ENCODE measurements at regions not wholly inside any gene's neighbourhood (a gene's known extent, or its start where the extent isn't known, plus 50 kb on each side); places are given as distances from the start of the nearest gene placed in this dataset.

DNA sequence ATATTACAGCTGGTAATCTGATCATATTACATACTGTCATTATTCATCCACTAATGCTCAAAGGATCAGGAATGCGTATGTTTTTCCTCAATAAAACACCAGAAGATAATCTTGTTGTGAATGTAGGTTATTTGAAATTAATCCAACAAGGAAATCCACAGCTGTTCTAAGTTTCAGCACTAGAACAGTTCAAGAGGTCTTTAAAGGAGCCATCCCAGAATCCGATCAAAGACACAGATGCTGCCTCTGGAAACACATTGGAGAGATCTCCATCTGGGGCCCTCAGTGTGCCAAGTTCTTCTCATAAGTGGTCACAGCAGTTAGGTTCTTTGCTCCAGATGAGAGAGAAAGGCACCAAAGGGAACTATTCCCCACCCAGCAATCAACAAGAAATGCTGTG lies 1955.1 kb upstream of the RAG2 start:
- no peak overlapping the region for H3K4me3 ChIP-seq (ENCODE audit: low read depth, low read length)

DNA sequence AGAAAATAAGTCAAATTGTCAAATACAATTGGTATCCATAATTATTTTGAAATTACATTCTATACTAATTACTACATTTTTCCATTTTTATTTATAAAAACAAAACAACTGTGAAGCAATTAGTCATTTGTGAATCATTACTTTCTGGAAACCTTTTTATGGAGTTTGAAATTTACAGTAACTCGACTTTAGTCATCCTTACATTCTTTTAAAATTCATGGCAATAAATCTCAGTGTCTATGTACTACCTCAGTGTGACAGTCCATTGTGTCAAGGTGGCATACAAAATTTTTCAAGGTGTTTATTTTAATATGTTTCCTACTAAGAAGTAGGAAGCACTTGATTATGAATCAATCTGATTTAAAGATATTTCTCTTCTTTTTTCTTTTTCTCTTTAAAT lies 1949.4 kb upstream of the RAG2 start:
- no peak overlapping the region for H3K4me3 ChIP-seq (ENCODE audit: low read depth, low read length)
- TF ChIP-seq, protein P1, sequence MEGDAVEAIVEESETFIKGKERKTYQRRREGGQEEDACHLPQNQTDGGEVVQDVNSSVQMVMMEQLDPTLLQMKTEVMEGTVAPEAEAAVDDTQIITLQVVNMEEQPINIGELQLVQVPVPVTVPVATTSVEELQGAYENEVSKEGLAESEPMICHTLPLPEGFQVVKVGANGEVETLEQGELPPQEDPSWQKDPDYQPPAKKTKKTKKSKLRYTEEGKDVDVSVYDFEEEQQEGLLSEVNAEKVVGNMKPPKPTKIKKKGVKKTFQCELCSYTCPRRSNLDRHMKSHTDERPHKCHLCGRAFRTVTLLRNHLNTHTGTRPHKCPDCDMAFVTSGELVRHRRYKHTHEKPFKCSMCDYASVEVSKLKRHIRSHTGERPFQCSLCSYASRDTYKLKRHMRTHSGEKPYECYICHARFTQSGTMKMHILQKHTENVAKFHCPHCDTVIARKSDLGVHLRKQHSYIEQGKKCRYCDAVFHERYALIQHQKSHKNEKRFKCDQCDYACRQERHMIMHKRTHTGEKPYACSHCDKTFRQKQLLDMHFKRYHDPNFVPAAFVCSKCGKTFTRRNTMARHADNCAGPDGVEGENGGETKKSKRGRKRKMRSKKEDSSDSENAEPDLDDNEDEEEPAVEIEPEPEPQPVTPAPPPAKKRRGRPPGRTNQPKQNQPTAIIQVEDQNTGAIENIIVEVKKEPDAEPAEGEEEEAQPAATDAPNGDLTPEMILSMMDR (IDR thresholded peaks at IDR 0.05; ENCODE audit: low read depth, low read length), result no peak

More for the DNA sequence above, 1955.1 kb upstream of the RAG2 start:
- TF ChIP-seq, protein P1 (IDR thresholded peaks at IDR 0.05; ENCODE audit: low read depth, low read length), result no peak

DNA sequence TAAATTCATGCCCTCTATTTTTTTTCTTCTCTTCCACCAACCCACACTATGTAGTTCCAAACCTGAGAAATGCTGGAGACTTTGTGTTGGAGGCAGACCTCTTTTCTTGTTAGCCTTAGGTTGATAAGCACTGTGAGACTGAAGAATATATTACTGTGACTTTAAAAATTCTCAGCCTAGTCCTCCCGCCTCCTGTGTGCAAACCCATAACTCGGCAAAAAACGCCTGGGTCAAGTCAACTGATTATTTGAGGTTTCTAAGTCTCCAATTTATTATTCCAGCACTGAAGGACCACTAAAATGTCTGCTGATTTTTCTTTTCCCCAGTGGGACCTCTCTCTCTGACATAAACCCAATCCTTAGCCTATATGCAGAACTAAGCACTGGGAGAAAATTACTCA lies 1946.0 kb upstream of the RAG2 start:
- no peak overlapping the region for H3K4me3 ChIP-seq (ENCODE audit: low read depth, low read length)
- TF ChIP-seq, protein P1 (IDR thresholded peaks at IDR 0.05; ENCODE audit: low read depth, low read length), result no peak

DNA sequence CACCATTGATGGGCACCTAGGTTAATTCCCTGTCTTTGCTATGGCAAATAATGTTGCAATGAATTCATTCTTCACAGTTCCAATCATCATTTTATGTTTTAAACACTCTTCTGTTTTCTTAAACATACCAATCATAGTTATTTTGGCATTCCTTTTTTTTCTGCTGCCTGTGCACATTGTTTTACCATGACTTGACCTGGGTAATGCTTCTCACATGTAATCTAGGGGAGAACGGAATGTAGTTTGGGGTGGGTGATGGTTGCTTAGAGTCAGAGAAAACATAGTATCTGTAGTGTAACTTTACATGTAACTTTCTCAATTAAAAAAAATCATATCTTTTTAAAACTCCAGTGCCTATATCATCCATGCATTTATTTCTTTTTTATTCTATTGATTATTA lies 1945.3 kb upstream of the RAG2 start:
- TF ChIP-seq, protein P1 (IDR thresholded peaks at IDR 0.05; ENCODE audit: low read depth, low read length), result no peak
- H3K4me3 ChIP-seq (ENCODE audit: low read depth, low read length), result no peak overlapping the region

DNA sequence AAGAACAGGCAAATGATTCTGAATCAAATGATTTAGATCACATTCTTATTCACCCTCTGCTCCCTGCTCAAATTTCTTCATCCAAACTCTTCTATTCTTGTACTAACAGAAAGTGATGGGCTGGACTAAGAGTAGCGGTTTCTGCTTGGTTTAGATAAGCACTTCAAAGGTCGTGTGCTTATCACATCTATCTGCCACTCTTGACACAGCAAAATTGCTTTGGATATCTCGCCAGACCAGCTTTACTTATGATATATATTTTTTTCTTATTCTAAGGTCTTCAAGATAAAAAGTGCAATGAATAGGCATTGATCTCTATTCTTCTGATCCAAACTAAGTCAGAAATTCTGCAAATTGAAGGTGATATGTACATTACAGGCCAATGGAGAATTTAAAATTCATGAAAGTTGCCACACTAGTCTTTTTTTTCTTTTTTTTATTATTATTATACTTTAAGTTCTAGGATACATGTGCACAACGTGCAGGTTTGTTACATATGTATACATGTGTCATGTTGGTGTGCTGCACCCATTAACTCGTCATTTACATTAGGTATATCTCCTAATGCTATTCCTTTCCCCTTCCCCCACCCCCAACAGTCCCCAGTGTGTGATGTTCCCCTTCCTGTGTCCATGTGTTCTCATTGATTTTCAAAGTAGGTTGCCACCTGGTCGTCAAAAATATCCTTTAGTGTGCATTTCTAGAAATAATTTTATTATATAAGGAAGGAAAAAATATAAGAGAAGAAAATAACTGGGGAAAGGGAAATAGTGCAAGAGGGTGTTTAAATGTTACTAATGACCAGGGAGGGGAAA lies 1941.0 kb upstream of the RAG2 start:
- TF ChIP-seq, protein P1 (IDR thresholded peaks at IDR 0.05; ENCODE audit: low read depth, low read length), result no peak
- H3K4me3 ChIP-seq (ENCODE audit: low read depth, low read length), result no peak overlapping the region

DNA sequence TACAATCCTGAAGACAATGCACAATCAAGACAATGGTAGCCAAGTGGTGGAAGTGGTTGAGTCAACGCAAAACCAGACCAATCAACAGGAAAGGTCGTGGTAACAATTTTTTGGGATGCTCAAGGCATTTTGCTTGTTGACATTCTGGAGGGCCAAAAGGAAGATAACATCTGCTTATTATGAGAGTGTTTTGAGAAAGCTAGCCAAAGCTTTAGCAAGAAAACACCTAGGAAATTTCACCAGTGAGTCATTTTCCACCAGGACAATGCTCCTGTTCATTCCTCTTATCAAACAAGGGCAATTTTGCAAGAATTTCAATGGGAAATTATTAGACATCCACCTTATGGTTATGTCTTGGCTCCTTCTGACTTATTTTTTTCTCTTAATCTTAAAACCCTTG lies 1932.2 kb upstream of the RAG2 start:
- no peak overlapping the region for H3K4me3 ChIP-seq (ENCODE audit: low read depth, low read length)
- TF ChIP-seq, protein P1 (IDR thresholded peaks at IDR 0.05; ENCODE audit: low read depth, low read length), result no peak

DNA sequence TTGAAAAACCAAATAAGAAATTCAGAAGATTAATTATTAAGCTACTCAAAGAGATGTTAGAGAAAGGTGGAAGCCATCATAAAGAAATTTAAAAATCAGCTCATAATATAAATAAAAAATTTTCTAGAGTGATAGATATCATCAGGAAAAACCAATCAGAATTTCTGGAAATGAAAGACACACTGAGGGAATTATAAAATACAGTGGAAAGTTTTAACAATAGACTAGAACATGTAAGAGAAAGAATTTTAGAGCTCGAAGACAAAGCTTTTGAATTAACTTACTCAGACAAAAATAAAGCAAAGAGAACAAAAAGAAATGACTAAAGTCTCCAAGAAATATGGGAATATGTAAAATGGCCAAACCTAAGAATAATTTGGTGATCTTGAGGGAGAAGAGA lies 1926.9 kb upstream of the RAG2 start:
- H3K4me3 ChIP-seq (ENCODE audit: low read depth, low read length), result no peak overlapping the region
- TF ChIP-seq, protein P1 (IDR thresholded peaks at IDR 0.05; ENCODE audit: low read depth, low read length), result no peak

All from WI38 (cell line).